H1 (cell line): ENCODE measurements at regions not wholly inside any gene's neighbourhood (a gene's known extent, or its start where the extent isn't known, plus 50 kb on each side); places are given as distances from the start of the nearest gene placed in this dataset.

ENCODE experiments used
- CTCF ChIA-PET: fragments of 300-600 bp; sonication (Branson Sonifier 250); formaldehyde crosslinking; loops from one replicate; lab custom pipeline; 2021; ENCODE audit not compliant: partially characterized antibody; lab: Charles Lee
- POLR2A ChIA-PET: fragments of 300-600 bp; sonication (Branson Sonifier 250); formaldehyde crosslinking; loops from one replicate; lab custom pipeline; 2021; ENCODE audit warnings: inconsistent platforms; ENCODE audit not compliant: partially characterized antibody; lab: Charles Lee
- DNase-seq, 2 experiments: peaks; one replicate each; pipeline versions ENCODE4 v3.0.0 to v3.0.0-alpha.2; 2010 to 2022; ENCODE audit warnings: low spot score in 2 of 2, low read depth in 1 of 2, mixed read lengths in 1 of 2
- FAIRE-seq: peaks from 2 replicates; lab custom pipeline; 2011; peaks lifted over from hg19 to GRCh38; lab: Jason Lieb, UNC
- H2AFZ ChIP-seq: 2 replicates; pipeline ENCODE4 v1.8.1; 2012; ENCODE audit warnings: low read length, inconsistent platforms
- H2AK5ac ChIP-seq: 2 replicates; pipeline ENCODE4 v1.6.1; 2013; ENCODE audit warnings: low read depth, low read length
- H2BK120ac ChIP-seq: replicated peaks from 2 replicates; pipeline ENCODE3; 2013; ENCODE audit warnings: low read depth, low read length, inconsistent platforms
- H2BK12ac ChIP-seq: 2 replicates; pipeline ENCODE4 v1.6.1; 2013; ENCODE audit warnings: low read depth, low read length
- H2BK15ac ChIP-seq: 2 replicates; pipeline ENCODE4 v1.6.1; 2013; ENCODE audit warnings: low read length
- H2BK20ac ChIP-seq: 2 replicates; pipeline ENCODE4 v1.6.1; 2013; ENCODE audit warnings: low read length
- H2BK5ac ChIP-seq: 2 replicates; pipeline ENCODE4 v1.6.1; 2013; ENCODE audit warnings: low read depth, low read length
- H3K14ac ChIP-seq: 2 replicates; pipeline ENCODE4 v1.6.1; 2013; ENCODE audit warnings: inconsistent platforms; ENCODE audit not compliant: insufficient read length
- H3K18ac ChIP-seq: 2 replicates; pipeline ENCODE4 v1.6.1; 2013; ENCODE audit warnings: low read length; ENCODE audit errors: extremely low read depth
- H3K23ac ChIP-seq: 2 replicates; pipeline ENCODE4 v1.6.1; 2013; ENCODE audit warnings: inconsistent platforms; ENCODE audit not compliant: insufficient read length
- H3K23me2 ChIP-seq: 2 replicates; pipeline ENCODE4 v1.6.1; 2013; ENCODE audit warnings: low read depth, low read length
- H3K27ac ChIP-seq: 2 replicates; pipeline ENCODE4 v1.6.1; 2011; ENCODE audit warnings: low read depth, low read length, inconsistent platforms
- H3K27me3 ChIP-seq, 4 experiments: replicated peaks in 1 of 4; 1 replicate in 1 of 4; 2 replicates in 3 of 4; pipeline versions ENCODE4 v1.6.1 to v1.8.1; 2011 to 2013; ENCODE audit warnings: low read length in 3 of 4, mild to moderate bottlenecking in 3 of 4, inconsistent platforms in 2 of 4, mixed read lengths in 2 of 4, moderate library complexity in 1 of 4; ENCODE audit not compliant: control insufficient read depth in 3 of 4, insufficient read depth in 3 of 4; ENCODE audit errors: extremely low read depth in 1 of 4
- H3K36me3 ChIP-seq, 4 experiments: 2 replicates each; pipeline versions ENCODE4 v1.6.1 to v1.8.1; 2011 to 2013; ENCODE audit warnings: mild to moderate bottlenecking in 4 of 4, low read length in 3 of 4, moderate library complexity in 2 of 4, control low read depth in 1 of 4, inconsistent platforms in 1 of 4; ENCODE audit not compliant: insufficient read depth in 4 of 4, control insufficient read depth in 2 of 4
- H3K4ac ChIP-seq: replicated peaks from 2 replicates; pipeline ENCODE3; 2013; ENCODE audit warnings: low read length, low read depth, mixed read lengths, inconsistent platforms; ENCODE audit not compliant: insufficient read length
- H3K4me1 ChIP-seq, 4 experiments: replicated peaks in 1 of 4; 1 replicate in 1 of 4; 2 replicates in 3 of 4; pipeline versions ENCODE4 v1.6.1 to v1.8.1; 2011 to 2013; ENCODE audit warnings: low read length in 3 of 4, inconsistent platforms in 2 of 4, mixed read lengths in 1 of 4; ENCODE audit not compliant: insufficient read depth in 4 of 4, control insufficient read depth in 3 of 4
- H3K4me2 ChIP-seq, 2 experiments: 2 replicates each; pipeline versions ENCODE4 v1.6.1 to v1.8.1; 2011 to 2013; ENCODE audit warnings: low read depth in 2 of 2, low read length in 2 of 2, control low read depth in 1 of 2, inconsistent platforms in 1 of 2, mild to moderate bottlenecking in 1 of 2; ENCODE audit not compliant: insufficient read depth in 1 of 2
- H3K4me3 ChIP-seq, 4 experiments: fragments of 200-600, 300-600 bp in 1 of 4; sonication (generic), shearing (Covaris generic), sonication (Bioruptor Twin) in 1 of 4; 2 replicates each; pipeline versions ENCODE4 v1.5.1 to v1.8.1; 2011 to 2016; ENCODE audit warnings: low read length in 4 of 4, low read depth in 3 of 4, control low read depth in 2 of 4, inconsistent platforms in 2 of 4, mild to moderate bottlenecking in 2 of 4, mixed read lengths in 1 of 4, moderate library complexity in 1 of 4; ENCODE audit not compliant: insufficient read depth in 2 of 4; ENCODE audit errors: extremely low read depth in 1 of 4
- H3K56ac ChIP-seq: replicated peaks from 2 replicates; pipeline ENCODE3; 2013; ENCODE audit warnings: low read depth, mild to moderate bottlenecking, mixed read lengths, low read length, inconsistent platforms; ENCODE audit not compliant: insufficient read length
- H3K79me1 ChIP-seq: 2 replicates; pipeline ENCODE4 v1.6.1; 2013; ENCODE audit warnings: low read depth, low read length, control low read depth
- H3K79me2 ChIP-seq, 2 experiments: 2 replicates each; pipeline versions ENCODE4 v1.6.1 to v1.8.1; 2012 to 2013; ENCODE audit warnings: low read length in 2 of 2, mild to moderate bottlenecking in 2 of 2, inconsistent platforms in 1 of 2; ENCODE audit not compliant: insufficient read depth in 2 of 2, control insufficient read depth in 1 of 2
- H3K9ac ChIP-seq, 4 experiments: replicated peaks in 1 of 4; 1 replicate in 1 of 4; 2 replicates in 3 of 4; pipeline versions ENCODE4 v1.6.1 to v1.8.1; 2011 to 2013; ENCODE audit warnings: low read depth in 3 of 4, low read length in 3 of 4, control low read depth in 2 of 4, mild to moderate bottlenecking in 2 of 4, moderate library complexity in 2 of 4, inconsistent platforms in 1 of 4; ENCODE audit errors: extremely low read depth in 1 of 4
- H3K9me3 ChIP-seq, 2 experiments: 2 replicates each; pipeline versions ENCODE4 v1.6.1 to v1.8.1; 2012 to 2013; ENCODE audit warnings: mild to moderate bottlenecking in 2 of 2, moderate library complexity in 2 of 2, control low read depth in 1 of 2, inconsistent platforms in 1 of 2, low read depth in 1 of 2, low read length in 1 of 2, mixed read lengths in 1 of 2; ENCODE audit not compliant: insufficient read depth in 2 of 2
- H4K20me1 ChIP-seq, 2 experiments: replicated peaks in 1 of 2; 2 replicates each; pipeline versions ENCODE3 to v1.8.1; 2011 to 2013; ENCODE audit warnings: inconsistent platforms in 2 of 2, low read length in 2 of 2, mild to moderate bottlenecking in 1 of 2; ENCODE audit not compliant: insufficient read depth in 2 of 2, control insufficient read depth in 1 of 2
- H4K5ac ChIP-seq: 2 replicates; pipeline ENCODE4 v1.6.1; 2013; ENCODE audit warnings: low read length, low read depth, mixed read lengths, inconsistent platforms; ENCODE audit not compliant: insufficient read length
- H4K8ac ChIP-seq: 2 replicates; pipeline ENCODE4 v1.8.0; 2013; ENCODE audit warnings: mild to moderate bottlenecking, moderate library complexity, low read length, inconsistent platforms; ENCODE audit not compliant: insufficient read depth; ENCODE audit errors: extremely low read depth
- H4K91ac ChIP-seq: replicated peaks from 2 replicates; pipeline ENCODE3; 2013; ENCODE audit warnings: low read length, mixed read lengths, inconsistent platforms; ENCODE audit not compliant: insufficient read length
- BCL11A ChIP-seq, 2 experiments: IDR thresholded peaks; one replicate each; pipeline ENCODE4 v1.6.1; 2011; ENCODE audit warnings: low read depth in 2 of 2, low read length in 2 of 2, mild to moderate bottlenecking in 2 of 2
- CHD2 ChIP-seq: IDR thresholded peaks from 2 replicates; pipeline ENCODE4 v1.6.1; 2012; ENCODE audit warnings: low read length, improper control_type of control experiment
- EGR1 ChIP-seq: IDR thresholded peaks from 2 replicates; pipeline ENCODE4 v1.6.1; 2011; ENCODE audit warnings: low read depth, low read length, borderline replicate concordance
- KDM5A ChIP-seq: fragments of 200-600 bp; IDR thresholded peaks from 2 replicates; pipeline ENCODE4 v1.7.1; 2012; ENCODE audit warnings: mild to moderate bottlenecking, low read length, inconsistent platforms, mixed read lengths
- NRF1 ChIP-seq: IDR thresholded peaks from 2 replicates; pipeline ENCODE4 v1.6.1; 2011; ENCODE audit warnings: mild to moderate bottlenecking, low read depth, low read length, improper control_type of control experiment
- SAP30 ChIP-seq: fragments of 300-600 bp; sonication (generic); IDR thresholded peaks from 2 replicates; pipeline ENCODE4 v1.7.1; 2012; ENCODE audit warnings: low read length, moderate library complexity, mild to moderate bottlenecking, inconsistent platforms; ENCODE audit not compliant: insufficient read depth, insufficient replicate concordance
- SIRT6 ChIP-seq: IDR thresholded peaks from one replicate; pipeline ENCODE4 v1.7.1; 2012; ENCODE audit warnings: low read length, inconsistent platforms
- YY1 ChIP-seq: IDR thresholded peaks from 2 replicates; pipeline ENCODE4 v1.6.1; 2011; ENCODE audit warnings: low read depth, mild to moderate bottlenecking, low read length
- WGBS, 2 experiments: shearing (Covaris generic) in 1 of 2; methylation state at CpG; one replicate each; pipeline versions ENCODE4 v1.1.6 to v1.1.7; 2013 to 2015; ENCODE audit warnings: low lambda C conversion rate in 2 of 2, mixed read lengths in 2 of 2, inconsistent platforms in 1 of 2, low coverage in 1 of 2, missing lambda C conversion rate in 1 of 2; ENCODE audit not compliant: insufficient replicate concordance in 2 of 2, insufficient coverage in 1 of 2, insufficient read length in 1 of 2; ENCODE audit errors: extremely low coverage in 1 of 2, missing lambda C conversion rate in 1 of 2; 5-methylcytosine and 5-hydroxymethylcytosine counted together

DNA sequence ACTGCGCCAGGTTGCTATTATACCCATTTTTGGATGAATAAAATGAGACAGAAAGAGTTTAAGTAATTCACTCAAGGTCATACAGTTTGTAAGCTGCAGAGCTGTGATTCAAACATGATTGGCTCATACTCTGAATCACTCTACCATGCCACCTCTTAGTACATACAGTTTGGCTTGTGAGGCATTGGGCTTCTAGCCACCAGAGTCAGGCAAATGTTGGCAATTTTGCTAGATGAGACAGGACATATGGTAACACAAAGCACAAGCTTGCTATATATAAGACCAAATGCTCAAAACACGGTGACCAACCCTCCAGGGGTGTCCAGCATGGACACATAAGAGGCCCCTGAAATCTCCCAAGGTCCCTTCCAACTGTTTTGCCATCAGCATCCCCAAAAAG lies 236.0 kb upstream of the IRX5 start:
- Histone ChIP-seq H2BK5ac (no peak overlapping the region), H4K8ac (no peak overlapping the region), H2BK20ac (no peak overlapping the region), H2BK120ac (no peak overlapping the region), H4K5ac (no peak overlapping the region), H3K79me2 (no peaks in the 10 kb centered on the region), H4K20me1 (no peaks in the 10 kb centered on the region), H2AK5ac (no peak overlapping the region), H3K56ac (no peak overlapping the region), H2BK15ac (no peak overlapping the region), H3K4me1 (peaks cover 0 to 3% (median 1%) of the 10 kb centered on the region in 4 experiments; a peak in 1 of 7 replicates), H3K27ac (no peak overlapping the region), H3K4ac (no peak overlapping the region), H3K4me3 (no peak overlapping the region), H3K27me3 (no peaks in the 10 kb centered on the region), H3K36me3 (no peaks in the 10 kb centered on the region), H3K4me2 (no peak overlapping the region), H2AFZ (no peak overlapping the region), H4K91ac (no peak overlapping the region), H3K79me1 (no peaks in the 10 kb centered on the region), H3K18ac (no peak overlapping the region), H3K14ac (no peak overlapping the region), H3K23ac (no peak overlapping the region), H3K9ac (no peak overlapping the region), H3K9me3 (peaks cover 0 to 2% of the 10 kb centered on the region in 2 experiments; a peak in 1 of 4 replicates), H2BK12ac (no peak overlapping the region), H3K23me2 (no peaks in the 10 kb centered on the region)
- POLR2A ChIA-PET = no interaction called here
- WGBS, 2 experiments = 90% methylated on average over 2 of the region's 2 CpGs; no CpG with 5 or more reads in 1 of the 2 experiments
- DNase-seq (no peak), FAIRE-seq (no peak)
- CTCF ChIA-PET = interaction anchor here (0.8 to 1.2 kb wide), 2 partner anchors 10 to 14 kb away, joined by 3 read pairs; no protein-coding TSS in a partner anchor
- no peak for TF ChIP-seq SIRT6
- no peak for TF ChIP-seq KDM5A
- no peak for TF ChIP-seq CHD2
- no peak for TF ChIP-seq NRF1
- TF ChIP-seq EGR1 = no peak
- TF ChIP-seq BCL11A (IDR thresholded peaks at IDR 0.05; ENCODE audit: low read depth in 2 of 2, low read length in 2 of 2) = no peak
- TF ChIP-seq SAP30 = no peak
- TF ChIP-seq YY1 = no peak
